GM12875 (cell line): ENCODE measurements at regions not wholly inside any gene's neighbourhood (a gene's known extent, or its start where the extent isn't known, plus 50 kb on each side); places are given as distances from the start of the nearest gene placed in this dataset.

Experiments
- H3K4me3 ChIP-seq: one replicate; pipeline ENCODE4 v1.5.1; 2011; ENCODE audit warnings: low read depth, low read length, control low read depth
- TF ChIP-seq, protein P1 (sequence below): IDR thresholded peaks from 2 replicates; pipeline ENCODE4 v1.5.1; 2011; ENCODE audit warnings: low read depth, mild to moderate bottlenecking, control low read depth, inconsistent platforms, low read length, moderate library complexity, borderline replicate concordance; ENCODE audit not compliant: insufficient read depth

DNA sequence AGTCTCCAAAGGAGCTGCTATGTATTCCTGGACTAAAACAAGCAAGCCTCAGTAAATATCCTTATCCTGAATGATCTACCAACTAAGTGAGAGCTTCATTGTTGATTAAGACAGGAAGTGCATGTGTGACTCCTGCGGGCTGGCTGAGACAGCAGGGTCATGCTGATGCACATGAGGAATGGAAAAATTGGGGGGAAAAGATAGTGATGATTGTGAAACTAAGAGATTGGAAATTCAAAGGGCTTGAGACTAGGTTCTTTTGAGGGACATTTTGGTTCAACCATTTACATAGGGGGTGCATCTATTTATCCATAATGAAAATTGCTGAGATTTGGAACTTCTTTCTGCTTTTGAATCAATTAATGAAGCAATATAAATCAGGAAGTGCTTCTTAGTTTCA is 61.1 kb upstream of the C1QTNF7 start:
- TF ChIP-seq, protein P1, sequence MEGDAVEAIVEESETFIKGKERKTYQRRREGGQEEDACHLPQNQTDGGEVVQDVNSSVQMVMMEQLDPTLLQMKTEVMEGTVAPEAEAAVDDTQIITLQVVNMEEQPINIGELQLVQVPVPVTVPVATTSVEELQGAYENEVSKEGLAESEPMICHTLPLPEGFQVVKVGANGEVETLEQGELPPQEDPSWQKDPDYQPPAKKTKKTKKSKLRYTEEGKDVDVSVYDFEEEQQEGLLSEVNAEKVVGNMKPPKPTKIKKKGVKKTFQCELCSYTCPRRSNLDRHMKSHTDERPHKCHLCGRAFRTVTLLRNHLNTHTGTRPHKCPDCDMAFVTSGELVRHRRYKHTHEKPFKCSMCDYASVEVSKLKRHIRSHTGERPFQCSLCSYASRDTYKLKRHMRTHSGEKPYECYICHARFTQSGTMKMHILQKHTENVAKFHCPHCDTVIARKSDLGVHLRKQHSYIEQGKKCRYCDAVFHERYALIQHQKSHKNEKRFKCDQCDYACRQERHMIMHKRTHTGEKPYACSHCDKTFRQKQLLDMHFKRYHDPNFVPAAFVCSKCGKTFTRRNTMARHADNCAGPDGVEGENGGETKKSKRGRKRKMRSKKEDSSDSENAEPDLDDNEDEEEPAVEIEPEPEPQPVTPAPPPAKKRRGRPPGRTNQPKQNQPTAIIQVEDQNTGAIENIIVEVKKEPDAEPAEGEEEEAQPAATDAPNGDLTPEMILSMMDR, result no peak
- H3K4me3 ChIP-seq, result no peak overlapping the region

DNA sequence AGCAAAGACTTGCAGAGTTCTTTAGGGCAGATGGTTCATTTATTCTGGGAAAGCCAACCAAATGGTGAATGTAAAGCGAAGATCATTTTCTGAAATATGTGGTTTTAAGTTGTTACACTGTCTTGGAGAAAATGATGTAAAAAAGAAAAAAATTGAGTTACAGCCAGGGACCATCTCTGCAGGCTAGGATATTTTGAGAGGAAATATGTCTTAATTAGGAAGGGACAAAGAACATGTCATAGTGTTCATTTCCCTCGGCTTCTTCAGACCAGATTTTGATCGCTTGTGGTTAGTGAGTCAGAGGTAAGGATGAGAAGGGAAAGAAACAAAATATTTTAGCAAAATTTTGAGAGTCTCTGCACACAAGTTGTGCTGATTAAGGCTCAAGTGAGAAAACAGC is 59.0 kb upstream of the C1QTNF7 start:
- TF ChIP-seq, protein P1, result no peak
- no peak overlapping the region for H3K4me3 ChIP-seq

DNA sequence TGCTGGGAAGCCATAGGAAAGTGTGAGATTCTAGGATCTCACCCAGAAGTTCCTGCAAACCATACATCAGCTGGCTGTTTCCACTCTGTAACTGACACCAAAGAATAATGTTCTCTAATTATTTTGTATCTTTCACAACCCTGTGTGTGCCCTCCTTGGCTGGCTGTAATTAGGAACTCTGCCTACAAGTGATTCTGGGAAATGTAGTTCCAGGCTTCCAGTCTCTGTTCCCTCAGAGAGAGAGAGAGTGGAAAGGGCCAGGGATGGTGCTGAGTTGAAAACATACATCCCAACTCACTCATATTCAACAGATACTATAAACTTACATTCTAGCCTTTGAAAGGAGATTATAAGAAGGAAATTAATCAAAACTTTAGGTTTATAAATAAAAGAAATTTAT is 57.5 kb upstream of the C1QTNF7 start:
- no peak overlapping the region for H3K4me3 ChIP-seq

DNA sequence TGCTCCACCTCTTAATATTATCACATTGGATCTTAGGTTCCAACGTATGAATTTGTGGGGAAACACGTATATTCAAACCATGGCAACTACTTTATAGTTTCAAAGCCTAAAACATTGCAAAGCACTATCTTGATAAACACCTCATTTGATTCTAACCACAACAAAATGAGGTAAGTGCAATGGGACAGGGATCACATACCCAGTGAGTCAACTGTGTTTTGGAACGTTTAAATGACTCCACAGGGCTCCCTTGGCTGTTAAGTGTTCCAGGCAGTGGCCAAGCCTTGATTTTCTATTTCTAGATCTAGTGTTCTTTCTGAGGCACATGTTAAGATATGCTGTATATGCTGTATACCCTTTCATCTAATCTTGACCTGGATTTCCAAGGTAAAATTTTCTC is 54.5 kb upstream of the C1QTNF7 start:
- TF ChIP-seq, protein P1, result no peak
- H3K4me3 ChIP-seq, result no peak overlapping the region

More for the DNA sequence above, 57.5 kb upstream of the C1QTNF7 start:
- TF ChIP-seq, protein P1, result no peak

DNA sequence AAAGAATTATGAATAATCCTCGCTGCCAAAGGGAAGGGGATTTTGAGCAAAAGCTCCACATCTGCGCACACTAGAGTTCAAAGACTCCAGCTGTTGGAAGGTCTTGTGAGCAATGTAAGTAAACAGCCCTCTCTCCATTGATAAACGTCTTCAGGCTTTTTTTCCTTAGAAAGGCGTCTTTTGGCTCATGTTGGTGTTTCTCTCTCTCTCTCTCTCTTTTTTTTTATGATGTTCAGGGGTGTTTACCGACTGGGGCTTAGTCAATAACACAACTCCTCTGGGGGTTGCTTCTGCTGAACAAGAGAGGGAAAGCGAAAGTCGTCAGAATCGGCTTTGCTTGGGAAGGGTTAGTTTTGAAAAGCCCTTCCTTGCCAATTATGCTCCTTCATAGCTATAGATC is 53.2 kb upstream of the C1QTNF7 start:
- H3K4me3 ChIP-seq, result no peak overlapping the region
- TF ChIP-seq, protein P1, result no peak

DNA sequence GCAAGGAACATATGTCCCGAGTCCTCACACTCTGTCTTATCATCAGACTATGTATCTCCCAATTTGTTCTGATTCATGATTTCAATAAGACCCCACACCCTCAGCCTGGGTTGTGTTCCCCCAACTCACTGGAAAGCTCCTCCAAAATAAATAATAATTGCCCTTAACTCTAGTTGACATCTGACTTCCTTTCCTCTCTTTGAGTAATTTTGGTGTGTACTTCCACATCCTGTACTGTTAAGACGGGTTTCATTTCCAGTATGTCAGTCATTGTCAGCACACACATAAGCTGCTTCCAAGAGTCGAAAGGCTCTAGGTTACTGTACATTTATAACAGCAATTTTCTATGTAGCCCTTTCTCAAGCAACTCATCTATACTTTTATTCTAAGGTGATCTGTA is 52.2 kb upstream of the C1QTNF7 start:
- TF ChIP-seq, protein P1, result no peak
- no peak overlapping the region for H3K4me3 ChIP-seq

DNA sequence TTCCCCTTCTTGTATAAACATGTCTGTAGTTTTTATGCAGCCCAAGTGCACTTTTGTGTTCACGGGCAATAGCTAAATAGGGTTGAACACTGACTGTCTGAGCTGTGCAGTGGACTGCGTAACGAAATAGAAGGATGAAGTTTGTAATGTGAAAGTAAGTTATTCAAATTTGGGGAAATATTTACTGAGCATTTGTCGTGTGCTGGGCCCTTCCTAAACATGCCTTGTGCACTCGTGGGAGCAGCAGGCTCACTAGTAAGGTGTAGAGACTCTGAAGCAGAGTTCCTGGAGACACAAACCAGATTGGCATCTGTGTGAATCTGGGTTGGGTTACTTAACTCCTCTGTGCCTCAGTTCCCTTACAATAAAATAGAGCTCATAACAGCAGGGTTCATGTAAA is 51.7 kb upstream of the C1QTNF7 start:
- TF ChIP-seq, protein P1, result no peak
- no peak overlapping the region for H3K4me3 ChIP-seq
